Tibial nerve (tissue), 4 donors: ENCODE measurements at regions not wholly inside any gene's neighbourhood (a gene's known extent, or its start where the extent isn't known, plus 50 kb on each side); places are given as distances from the start of the nearest gene placed in this dataset.

Source experiments
- EP300 ChIP-seq, 2 donors: sonication (generic); formaldehyde crosslinking; IDR thresholded peaks; one replicate each; pipeline ENCODE4 v1.6.1; 2017; ENCODE audit warnings: antibody characterized with exemption in 2 of 2, mild to moderate bottlenecking in 1 of 2
- POLR2A ChIP-seq, 2 donors: fragments of 450-650 bp; IDR thresholded peaks; one replicate each; pipeline ENCODE4 v1.6.1; 2017; ENCODE audit warnings: antibody characterized with exemption in 2 of 2, mild to moderate bottlenecking in 2 of 2, moderate library complexity in 2 of 2
- TF ChIP-seq, protein P1 (sequence below), 5 experiments: fragments of 200-600 bp in 3 of 5; fragments of 450-650 bp in 2 of 5; sonication (generic) in 3 of 5; IDR thresholded peaks; one replicate each; pipeline ENCODE4 v1.5.1; 2016 to 2019; ENCODE audit warnings: antibody characterized with exemption in 5 of 5, mild to moderate bottlenecking in 3 of 5, moderate library complexity in 2 of 5

GRCh38 chr3:13717222-13717895 is 162.5 kb downstream of the WNT7A start:
- TF ChIP-seq POLR2A (IDR thresholded peaks at IDR 0.05) (no peak), EP300 (IDR thresholded peaks at IDR 0.05) (no peak)
- TF ChIP-seq, protein P1, sequence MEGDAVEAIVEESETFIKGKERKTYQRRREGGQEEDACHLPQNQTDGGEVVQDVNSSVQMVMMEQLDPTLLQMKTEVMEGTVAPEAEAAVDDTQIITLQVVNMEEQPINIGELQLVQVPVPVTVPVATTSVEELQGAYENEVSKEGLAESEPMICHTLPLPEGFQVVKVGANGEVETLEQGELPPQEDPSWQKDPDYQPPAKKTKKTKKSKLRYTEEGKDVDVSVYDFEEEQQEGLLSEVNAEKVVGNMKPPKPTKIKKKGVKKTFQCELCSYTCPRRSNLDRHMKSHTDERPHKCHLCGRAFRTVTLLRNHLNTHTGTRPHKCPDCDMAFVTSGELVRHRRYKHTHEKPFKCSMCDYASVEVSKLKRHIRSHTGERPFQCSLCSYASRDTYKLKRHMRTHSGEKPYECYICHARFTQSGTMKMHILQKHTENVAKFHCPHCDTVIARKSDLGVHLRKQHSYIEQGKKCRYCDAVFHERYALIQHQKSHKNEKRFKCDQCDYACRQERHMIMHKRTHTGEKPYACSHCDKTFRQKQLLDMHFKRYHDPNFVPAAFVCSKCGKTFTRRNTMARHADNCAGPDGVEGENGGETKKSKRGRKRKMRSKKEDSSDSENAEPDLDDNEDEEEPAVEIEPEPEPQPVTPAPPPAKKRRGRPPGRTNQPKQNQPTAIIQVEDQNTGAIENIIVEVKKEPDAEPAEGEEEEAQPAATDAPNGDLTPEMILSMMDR (IDR thresholded peaks at IDR 0.05): no peak
